ENCODE measurements at regions not wholly inside any gene's neighbourhood (a gene's known extent, or its start where the extent isn't known, plus 50 kb on each side); places are given as distances from the start of the nearest gene placed in this dataset.

DNA sequence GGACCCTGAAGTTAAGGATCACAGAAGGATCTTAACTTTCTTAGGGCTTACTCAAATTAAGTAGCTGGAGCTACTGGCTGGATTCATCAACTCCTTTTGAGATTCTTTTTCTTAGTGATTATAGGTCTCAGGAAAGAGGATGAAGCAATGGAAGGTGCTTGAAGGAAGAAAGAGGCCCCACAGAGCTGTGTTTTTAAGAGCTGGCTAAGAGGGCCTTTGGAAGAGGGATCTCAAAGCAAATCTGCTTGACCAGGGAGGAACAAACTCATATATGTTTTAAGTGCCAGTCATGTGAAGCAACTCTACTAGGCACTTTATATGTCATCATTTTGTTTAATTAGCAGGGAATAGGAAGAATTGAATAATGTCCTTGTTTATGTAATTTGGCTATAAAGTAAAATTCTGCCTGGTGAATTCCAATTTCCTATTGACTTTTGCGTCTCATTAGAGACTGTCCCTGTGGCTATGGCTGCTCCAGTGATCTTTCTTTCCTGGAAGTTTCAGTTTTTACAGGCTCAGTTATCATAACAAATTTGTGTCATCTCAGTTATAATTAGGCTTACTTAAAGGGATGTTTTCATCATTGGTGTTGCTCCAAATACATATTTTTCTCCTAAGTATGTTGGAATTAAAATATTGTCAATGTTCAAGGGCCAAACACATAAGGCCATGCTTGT is 222.8 kb upstream of the CITED2 start:
- no peak for TF ChIP-seq EZH2 (IDR thresholded peaks at IDR 0.05; ENCODE audit: borderline replicate concordance, low read depth, low read length, poor library complexity, severe bottlenecking)
- TF ChIP-seq, protein P1, sequence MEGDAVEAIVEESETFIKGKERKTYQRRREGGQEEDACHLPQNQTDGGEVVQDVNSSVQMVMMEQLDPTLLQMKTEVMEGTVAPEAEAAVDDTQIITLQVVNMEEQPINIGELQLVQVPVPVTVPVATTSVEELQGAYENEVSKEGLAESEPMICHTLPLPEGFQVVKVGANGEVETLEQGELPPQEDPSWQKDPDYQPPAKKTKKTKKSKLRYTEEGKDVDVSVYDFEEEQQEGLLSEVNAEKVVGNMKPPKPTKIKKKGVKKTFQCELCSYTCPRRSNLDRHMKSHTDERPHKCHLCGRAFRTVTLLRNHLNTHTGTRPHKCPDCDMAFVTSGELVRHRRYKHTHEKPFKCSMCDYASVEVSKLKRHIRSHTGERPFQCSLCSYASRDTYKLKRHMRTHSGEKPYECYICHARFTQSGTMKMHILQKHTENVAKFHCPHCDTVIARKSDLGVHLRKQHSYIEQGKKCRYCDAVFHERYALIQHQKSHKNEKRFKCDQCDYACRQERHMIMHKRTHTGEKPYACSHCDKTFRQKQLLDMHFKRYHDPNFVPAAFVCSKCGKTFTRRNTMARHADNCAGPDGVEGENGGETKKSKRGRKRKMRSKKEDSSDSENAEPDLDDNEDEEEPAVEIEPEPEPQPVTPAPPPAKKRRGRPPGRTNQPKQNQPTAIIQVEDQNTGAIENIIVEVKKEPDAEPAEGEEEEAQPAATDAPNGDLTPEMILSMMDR (conservative IDR thresholded peaks at IDR 0.05; ENCODE audit: low read depth, low read length), result no peak

All from A673 (cell line).